ENCODE measurements at regions not wholly inside any gene's neighbourhood (a gene's known extent, or its start where the extent isn't known, plus 50 kb on each side); places are given as distances from the start of the nearest gene placed in this dataset.
"Not testable (repeated sequence)": the region's sequence is repeated elsewhere in the genome, so short reads cannot be mapped to it uniquely, and the experiment has no call there.

DNA sequence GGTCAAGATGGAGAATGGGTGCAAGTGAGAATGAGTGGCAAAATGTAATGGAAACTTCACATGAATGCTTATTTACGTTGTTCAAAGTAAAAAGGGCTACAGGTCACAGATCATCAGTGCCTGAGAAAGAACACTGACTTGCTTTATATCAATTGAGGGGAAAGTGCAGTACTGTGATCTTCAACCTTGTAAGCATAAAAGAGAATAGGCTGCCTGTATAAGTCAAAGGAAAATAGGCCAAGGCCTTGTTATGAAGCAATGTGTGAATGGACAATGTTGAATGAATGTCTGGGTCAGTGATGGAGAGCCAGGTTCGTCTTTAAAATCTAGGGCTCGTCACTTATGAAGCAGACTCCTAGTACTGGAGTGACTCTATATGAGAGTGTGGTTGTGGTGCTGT, 158.6 kb upstream of the NT5E start:
- no peak overlapping the region for H3K27ac ChIP-seq (ENCODE audit: low read depth, low read length, poor library complexity, severe bottlenecking)
- H3F3A ChIP-seq (ENCODE audit: insufficient read depth, low read length) = no peaks in the 10 kb centered on the region
- no peaks in the 10 kb centered on the region for H3K79me2 ChIP-seq (ENCODE audit: insufficient read depth, low read length)
- H2AFZ ChIP-seq (ENCODE audit: low read length) = no peak overlapping the region
- H3K4me3 ChIP-seq (ENCODE audit: low read depth, low read length, poor library complexity, severe bottlenecking) = no peak overlapping the region
- no peak overlapping the region for H3K9ac ChIP-seq (ENCODE audit: low read length)
- no peaks in the 10 kb centered on the region for H3K9me3 ChIP-seq (ENCODE audit: low read length)
- no peaks in the 10 kb centered on the region for H4K20me1 ChIP-seq (ENCODE audit: insufficient read depth, low read length)
- no peaks in the 10 kb centered on the region for H3K4me1 ChIP-seq (ENCODE audit: insufficient read depth, low read length, severe bottlenecking)
- H3K9me2 ChIP-seq (ENCODE audit: low read depth, low read length) = no peaks in the 10 kb centered on the region
- no peak overlapping the region for H3K4me2 ChIP-seq (ENCODE audit: low read length)
- TF ChIP-seq, protein P1, sequence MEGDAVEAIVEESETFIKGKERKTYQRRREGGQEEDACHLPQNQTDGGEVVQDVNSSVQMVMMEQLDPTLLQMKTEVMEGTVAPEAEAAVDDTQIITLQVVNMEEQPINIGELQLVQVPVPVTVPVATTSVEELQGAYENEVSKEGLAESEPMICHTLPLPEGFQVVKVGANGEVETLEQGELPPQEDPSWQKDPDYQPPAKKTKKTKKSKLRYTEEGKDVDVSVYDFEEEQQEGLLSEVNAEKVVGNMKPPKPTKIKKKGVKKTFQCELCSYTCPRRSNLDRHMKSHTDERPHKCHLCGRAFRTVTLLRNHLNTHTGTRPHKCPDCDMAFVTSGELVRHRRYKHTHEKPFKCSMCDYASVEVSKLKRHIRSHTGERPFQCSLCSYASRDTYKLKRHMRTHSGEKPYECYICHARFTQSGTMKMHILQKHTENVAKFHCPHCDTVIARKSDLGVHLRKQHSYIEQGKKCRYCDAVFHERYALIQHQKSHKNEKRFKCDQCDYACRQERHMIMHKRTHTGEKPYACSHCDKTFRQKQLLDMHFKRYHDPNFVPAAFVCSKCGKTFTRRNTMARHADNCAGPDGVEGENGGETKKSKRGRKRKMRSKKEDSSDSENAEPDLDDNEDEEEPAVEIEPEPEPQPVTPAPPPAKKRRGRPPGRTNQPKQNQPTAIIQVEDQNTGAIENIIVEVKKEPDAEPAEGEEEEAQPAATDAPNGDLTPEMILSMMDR (IDR thresholded peaks at IDR 0.05; ENCODE audit: low read length) = no peak
- TF ChIP-seq EZH2 (IDR thresholded peaks at IDR 0.05; ENCODE audit: borderline replicate concordance, low read length) = no peak
- no peaks in the 10 kb centered on the region for H3K36me3 ChIP-seq (ENCODE audit: insufficient read depth, low read length)
- H3K27me3 ChIP-seq (ENCODE audit: insufficient read depth, low read length) = no peaks in the 10 kb centered on the region

GRCh38 chr6:85287654-85288053, 162.2 kb upstream of the NT5E start:
- Histone ChIP-seq H3K27ac (ENCODE audit: low read depth, low read length, poor library complexity, severe bottlenecking) (no peak overlapping the region), H3K9me3 (ENCODE audit: low read length) (no peaks in the 10 kb centered on the region), H3K9ac (ENCODE audit: low read length) (no peak overlapping the region), H3F3A (ENCODE audit: insufficient read depth, low read length) (no peaks in the 10 kb centered on the region), H3K79me2 (ENCODE audit: insufficient read depth, low read length) (no peaks in the 10 kb centered on the region), H3K4me3 (ENCODE audit: low read depth, low read length, poor library complexity, severe bottlenecking) (no peak overlapping the region), H3K4me2 (ENCODE audit: low read length) (no peak overlapping the region), H2AFZ (ENCODE audit: low read length) (no peak overlapping the region), H3K9me2 (ENCODE audit: low read depth, low read length) (no peaks in the 10 kb centered on the region), H4K20me1 (ENCODE audit: insufficient read depth, low read length) (no peaks in the 10 kb centered on the region), H3K27me3 (ENCODE audit: insufficient read depth, low read length) (no peaks in the 10 kb centered on the region), H3K4me1 (ENCODE audit: insufficient read depth, low read length, severe bottlenecking) (no peaks in the 10 kb centered on the region), H3K36me3 (ENCODE audit: insufficient read depth, low read length) (no peaks in the 10 kb centered on the region)
- TF ChIP-seq, protein P1 (IDR thresholded peaks at IDR 0.05; ENCODE audit: low read length) = no peak
- no peak for TF ChIP-seq EZH2 (IDR thresholded peaks at IDR 0.05; ENCODE audit: borderline replicate concordance, low read length)

DNA sequence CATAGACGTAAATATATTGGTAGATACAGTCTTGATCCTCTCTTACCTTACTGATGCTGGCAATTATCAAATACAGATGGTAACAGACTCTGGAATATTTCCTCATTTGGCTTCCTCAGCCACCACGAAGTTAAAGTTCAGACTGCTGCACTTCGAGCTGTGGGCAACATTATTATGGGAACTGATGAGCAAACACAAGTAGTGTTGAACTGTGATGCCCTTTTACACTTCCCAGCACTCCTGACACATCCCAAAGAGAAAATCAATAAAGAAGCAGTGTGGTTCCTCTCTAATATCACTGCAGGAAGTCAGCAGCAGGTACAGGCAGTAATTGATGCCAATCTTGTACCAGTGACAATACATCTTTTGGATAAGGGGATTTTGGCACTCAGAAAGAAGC, 162.7 kb upstream of the NT5E start:
- H2AFZ ChIP-seq (ENCODE audit: low read length) = no peak overlapping the region
- H3K79me2 ChIP-seq (ENCODE audit: insufficient read depth, low read length) = no peaks in the 10 kb centered on the region
- H4K20me1 ChIP-seq (ENCODE audit: insufficient read depth, low read length) = no peaks in the 10 kb centered on the region
- no peaks in the 10 kb centered on the region for H3K36me3 ChIP-seq (ENCODE audit: insufficient read depth, low read length)
- H3F3A ChIP-seq (ENCODE audit: insufficient read depth, low read length) = no peaks in the 10 kb centered on the region
- no peaks in the 10 kb centered on the region for H3K9me3 ChIP-seq (ENCODE audit: low read length)
- no peaks in the 10 kb centered on the region for H3K9me2 ChIP-seq (ENCODE audit: low read depth, low read length)
- H3K9ac ChIP-seq (ENCODE audit: low read length) = no peak overlapping the region
- H3K4me2 ChIP-seq (ENCODE audit: low read length) = no peak overlapping the region
- H3K4me1 ChIP-seq (ENCODE audit: insufficient read depth, low read length, severe bottlenecking) = no peaks in the 10 kb centered on the region
- TF ChIP-seq, protein P1 (IDR thresholded peaks at IDR 0.05; ENCODE audit: low read length) = no peak
- no peak for TF ChIP-seq EZH2 (IDR thresholded peaks at IDR 0.05; ENCODE audit: borderline replicate concordance, low read length)
- H3K27me3 ChIP-seq (ENCODE audit: insufficient read depth, low read length) = no peaks in the 10 kb centered on the region
- no peak overlapping the region for H3K27ac ChIP-seq (ENCODE audit: low read depth, low read length, poor library complexity, severe bottlenecking)
- no peak overlapping the region for H3K4me3 ChIP-seq (ENCODE audit: low read depth, low read length, poor library complexity, severe bottlenecking)

DNA sequence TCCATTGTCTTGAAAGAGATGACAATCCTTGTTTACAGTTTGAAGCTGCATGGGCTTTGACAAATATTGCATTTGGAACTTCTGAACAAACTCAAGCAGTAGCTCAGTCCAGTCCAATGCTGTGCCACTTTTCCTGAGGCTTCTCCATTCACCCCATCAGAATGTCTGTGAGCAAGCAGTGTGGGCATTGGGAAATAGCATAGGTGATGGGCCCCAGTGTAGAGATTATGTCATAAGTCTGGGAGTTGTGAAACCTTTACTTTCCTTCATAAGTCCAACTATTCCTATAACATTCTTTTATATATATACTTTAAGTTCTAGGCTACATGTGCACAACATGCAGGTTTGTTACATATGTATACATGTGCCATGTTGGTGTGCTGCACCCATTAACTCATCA, 163.4 kb upstream of the NT5E start:
- H3K27ac ChIP-seq (ENCODE audit: low read depth, low read length, poor library complexity, severe bottlenecking); H3K36me3 ChIP-seq (ENCODE audit: insufficient read depth, low read length); H3K4me1 ChIP-seq (ENCODE audit: insufficient read depth, low read length, severe bottlenecking); H3K4me2 ChIP-seq (ENCODE audit: low read length); H3K9ac ChIP-seq (ENCODE audit: low read length); H3K9me3 ChIP-seq (ENCODE audit: low read length); H3K4me3 ChIP-seq (ENCODE audit: low read depth, low read length, poor library complexity, severe bottlenecking); H2AFZ ChIP-seq (ENCODE audit: low read length); H3K9me2 ChIP-seq (ENCODE audit: low read depth, low read length); H3K79me2 ChIP-seq (ENCODE audit: insufficient read depth, low read length); H3K27me3 ChIP-seq (ENCODE audit: insufficient read depth, low read length); H4K20me1 ChIP-seq (ENCODE audit: insufficient read depth, low read length); H3F3A ChIP-seq (ENCODE audit: insufficient read depth, low read length): not testable (repeated sequence)
